ENCODE measurements at regions not wholly inside any gene's neighbourhood (a gene's known extent, or its start where the extent isn't known, plus 50 kb on each side); places are given as distances from the start of the nearest gene placed in this dataset.

DNA sequence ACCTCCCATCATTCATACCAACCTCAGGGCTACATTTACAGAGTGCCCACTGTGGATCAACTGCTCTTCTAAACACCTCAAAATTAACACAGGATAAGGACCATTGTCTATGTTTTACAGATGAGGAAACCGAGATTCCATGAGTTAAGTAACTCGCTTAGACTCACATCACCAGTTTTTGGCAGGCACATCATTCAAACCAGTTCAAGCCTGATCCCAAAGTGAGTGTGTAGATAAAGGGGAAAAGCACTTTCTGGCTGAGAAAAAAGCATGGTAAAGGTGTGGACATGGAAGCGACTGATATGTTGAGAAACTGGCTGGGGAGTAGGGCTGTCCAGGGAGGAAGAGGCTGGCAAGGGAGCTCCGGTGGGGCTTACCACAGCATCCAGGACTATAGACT is 193.7 kb upstream of the RORA start:
- WGBS, 2 donors, result 81 to 86% methylated on average over 4 of the region's 4 CpGs
- Histone ChIP-seq H3K36me3 (replicated peaks in 1 of 2; ENCODE audit: insufficient read depth in 1 of 2, low read depth in 2 of 2) (no peaks in the 10 kb centered on the region), H3K9me3 (no peaks in the 10 kb centered on the region), H3K27me3 (no peaks in the 10 kb centered on the region), H3K4me3 (no peak overlapping the region), H3K27ac (no peak overlapping the region), H3K4me1 (no peaks in the 10 kb centered on the region)
- TF ChIP-seq CTCF (IDR thresholded peaks at IDR 0.05), result no peak
- TF ChIP-seq POLR2A (IDR thresholded peaks at IDR 0.05), result no peak
- ATAC-seq, result no peak
- DNase-seq, result no peak
- intact Hi-C loops (cut with DNase I), result no loop called here

GRCh38 chr15:61421938-61422337 is 192.8 kb upstream of the RORA start:
- no peak overlapping the region for H3K27ac ChIP-seq
- no peaks in the 10 kb centered on the region for H3K36me3 ChIP-seq (replicated peaks in 1 of 2; ENCODE audit: insufficient read depth in 1 of 2, low read depth in 2 of 2)
- intact Hi-C loops (cut with DNase I), result no loop called here
- ATAC-seq (no peak), DNase-seq (no peak)
- TF ChIP-seq POLR2A (IDR thresholded peaks at IDR 0.05) (no peak), CTCF (IDR thresholded peaks at IDR 0.05) (no peak)
- no peaks in the 10 kb centered on the region for H3K27me3 ChIP-seq
- H3K4me1 ChIP-seq, result no peaks in the 10 kb centered on the region
- no peaks in the 10 kb centered on the region for H3K9me3 ChIP-seq
- WGBS, 2 donors, result 6 to 32% methylated on average over 1 of the region's 1 CpG
- H3K4me3 ChIP-seq, result no peak overlapping the region

- TF ChIP-seq CTCF (IDR thresholded peaks at IDR 0.05) (no peak), POLR2A (IDR thresholded peaks at IDR 0.05) (no peak)
- Histone ChIP-seq H3K27me3 (no peaks in the 10 kb centered on the region), H3K36me3 (replicated peaks in 1 of 2; ENCODE audit: insufficient read depth in 1 of 2, low read depth in 2 of 2) (no peaks in the 10 kb centered on the region), H3K4me3 (no peak overlapping the region), H3K9me3 (no peaks in the 10 kb centered on the region), H3K4me1 (no peaks in the 10 kb centered on the region), H3K27ac (no peak overlapping the region)
- 76 to 100% methylated on average over 2 of the region's 2 CpGs for WGBS, 2 donors
- intact Hi-C loops (cut with DNase I), result no loop called here
- ATAC-seq (no peak), DNase-seq (no peak)
Measured at GRCh38 chr15:61421470-61421869, 192.4 kb upstream of the RORA start.

DNA sequence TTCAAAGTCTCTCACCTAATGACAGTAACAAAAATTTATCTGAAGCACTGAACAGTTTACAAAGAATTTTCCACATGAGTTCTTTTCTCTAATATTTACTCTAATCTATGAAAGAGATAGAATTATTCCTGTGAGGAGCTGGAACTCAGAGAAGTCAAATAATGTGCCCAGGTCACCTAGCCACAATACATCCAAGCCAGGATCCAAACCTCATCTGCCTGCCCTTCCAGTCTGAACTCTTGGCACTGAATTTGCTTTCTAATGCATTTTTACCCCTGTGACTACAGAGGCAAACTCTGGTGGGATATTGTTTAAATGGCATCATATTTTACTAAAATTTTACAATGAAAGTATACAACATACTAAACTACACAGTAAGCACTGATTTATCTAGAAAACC is 191.4 kb upstream of the RORA start:
- TF ChIP-seq CTCF (IDR thresholded peaks at IDR 0.05), result no peak
- no peak for TF ChIP-seq POLR2A (IDR thresholded peaks at IDR 0.05)
- intact Hi-C loops (cut with DNase I), result no loop called here
- Histone ChIP-seq H3K36me3 (replicated peaks in 1 of 2; ENCODE audit: insufficient read depth in 1 of 2, low read depth in 2 of 2) (no peaks in the 10 kb centered on the region), H3K4me1 (no peaks in the 10 kb centered on the region), H3K27me3 (no peaks in the 10 kb centered on the region), H3K27ac (no peak overlapping the region), H3K4me3 (no peak overlapping the region), H3K9me3 (no peaks in the 10 kb centered on the region)
- DNase-seq (no peak), ATAC-seq (no peak)

- no peak overlapping the region for H3K4me3 ChIP-seq
- intact Hi-C loops (cut with DNase I), result no loop called here
- H3K27ac ChIP-seq, result no peak overlapping the region
- no peaks in the 10 kb centered on the region for H3K27me3 ChIP-seq
- H3K36me3 ChIP-seq (replicated peaks in 1 of 2; ENCODE audit: insufficient read depth in 1 of 2, low read depth in 2 of 2), result no peaks in the 10 kb centered on the region
- 80 to 92% methylated on average over 2 of the region's 2 CpGs for WGBS, 2 donors
- DNase-seq (no peak), ATAC-seq (no peak)
- H3K4me1 ChIP-seq, result no peaks in the 10 kb centered on the region
- no peaks in the 10 kb centered on the region for H3K9me3 ChIP-seq
- TF ChIP-seq CTCF (IDR thresholded peaks at IDR 0.05) (no peak), POLR2A (IDR thresholded peaks at IDR 0.05) (no peak)
Measured at GRCh38 chr15:61415617-61416120, 186.6 kb upstream of the RORA start.

Measured in body of pancreas (tissue), 4 donors.